ENCODE measurements at regions not wholly inside any gene's neighbourhood (a gene's known extent, or its start where the extent isn't known, plus 50 kb on each side); places are given as distances from the start of the nearest gene placed in this dataset.

GRCh38 chr14:84959851-84960520 lies 570.0 kb upstream of the FLRT2 start:
- TF ChIP-seq, protein P1, sequence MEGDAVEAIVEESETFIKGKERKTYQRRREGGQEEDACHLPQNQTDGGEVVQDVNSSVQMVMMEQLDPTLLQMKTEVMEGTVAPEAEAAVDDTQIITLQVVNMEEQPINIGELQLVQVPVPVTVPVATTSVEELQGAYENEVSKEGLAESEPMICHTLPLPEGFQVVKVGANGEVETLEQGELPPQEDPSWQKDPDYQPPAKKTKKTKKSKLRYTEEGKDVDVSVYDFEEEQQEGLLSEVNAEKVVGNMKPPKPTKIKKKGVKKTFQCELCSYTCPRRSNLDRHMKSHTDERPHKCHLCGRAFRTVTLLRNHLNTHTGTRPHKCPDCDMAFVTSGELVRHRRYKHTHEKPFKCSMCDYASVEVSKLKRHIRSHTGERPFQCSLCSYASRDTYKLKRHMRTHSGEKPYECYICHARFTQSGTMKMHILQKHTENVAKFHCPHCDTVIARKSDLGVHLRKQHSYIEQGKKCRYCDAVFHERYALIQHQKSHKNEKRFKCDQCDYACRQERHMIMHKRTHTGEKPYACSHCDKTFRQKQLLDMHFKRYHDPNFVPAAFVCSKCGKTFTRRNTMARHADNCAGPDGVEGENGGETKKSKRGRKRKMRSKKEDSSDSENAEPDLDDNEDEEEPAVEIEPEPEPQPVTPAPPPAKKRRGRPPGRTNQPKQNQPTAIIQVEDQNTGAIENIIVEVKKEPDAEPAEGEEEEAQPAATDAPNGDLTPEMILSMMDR (IDR thresholded peaks at IDR 0.05; ENCODE audit: low read depth, low read length) = no peak
- TF ChIP-seq MYC (IDR thresholded peaks at IDR 0.05; ENCODE audit: low read depth, low read length) = no peak
- TF ChIP-seq POLR2A (IDR thresholded peaks at IDR 0.05; ENCODE audit: extremely low read depth, insufficient read length) = no peak
- TF ChIP-seq, protein P2, sequence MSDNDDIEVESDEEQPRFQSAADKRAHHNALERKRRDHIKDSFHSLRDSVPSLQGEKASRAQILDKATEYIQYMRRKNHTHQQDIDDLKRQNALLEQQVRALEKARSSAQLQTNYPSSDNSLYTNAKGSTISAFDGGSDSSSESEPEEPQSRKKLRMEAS (IDR thresholded peaks at IDR 0.05; ENCODE audit: low read depth, low read length) = no peak

All from NB4 (cell line).